Renal cortex interstitium (tissue), 11 donors: ENCODE measurements at regions not wholly inside any gene's neighbourhood (a gene's known extent, or its start where the extent isn't known, plus 50 kb on each side); places are given as distances from the start of the nearest gene placed in this dataset.
A peak's percentile ranks its signal among the peaks of the same experiment; 100 is the strongest.

Experiments used
- DNase-seq, 11 donors: peaks; one replicate each; pipeline ENCODE4 v3.0.0-alpha.2; 2013; ENCODE audit warnings: low read depth in 9 of 11, low spot score in 4 of 11; ENCODE audit errors: extremely low read depth in 1 of 11

DNA sequence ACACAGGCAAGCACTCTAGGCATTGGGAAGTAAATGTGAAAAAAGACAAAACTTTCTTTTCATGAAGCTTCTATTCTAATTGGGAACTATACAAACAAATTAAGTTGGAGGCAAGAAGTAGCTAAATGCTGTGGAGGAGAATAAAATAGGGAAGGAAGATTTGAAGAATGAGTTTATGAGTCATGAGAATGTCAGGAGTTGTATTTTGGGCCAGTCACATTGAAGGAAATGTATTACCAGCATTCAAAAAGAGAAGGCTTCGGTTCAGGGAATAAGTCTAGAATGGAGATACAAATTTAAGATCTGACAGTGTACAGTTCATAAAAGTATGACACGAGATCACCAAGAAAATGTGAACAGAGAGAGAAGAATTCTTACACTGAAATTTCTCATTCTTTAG lies 666.5 kb downstream of the ADCYAP1 start:
- no peak for DNase-seq

DNA sequence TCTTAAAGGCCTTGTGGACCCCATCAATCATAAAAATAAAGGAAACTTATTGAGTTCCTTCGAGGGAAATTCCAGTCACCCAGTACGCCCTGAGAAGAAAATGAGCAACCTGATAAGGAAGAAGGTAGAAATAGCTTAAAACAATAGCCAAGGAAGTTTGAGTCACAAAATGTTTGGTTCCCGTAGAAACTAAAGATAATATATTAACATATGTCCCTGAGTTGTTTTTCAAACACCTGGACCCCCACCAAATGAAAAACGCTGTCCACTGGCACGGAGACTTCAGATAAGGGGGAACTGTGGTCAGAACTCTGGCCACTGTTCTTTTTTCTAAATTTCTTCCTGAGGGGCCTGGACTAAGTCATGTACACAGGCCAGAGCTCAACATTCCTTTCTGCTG lies 669.1 kb downstream of the ADCYAP1 start:
- no peak for DNase-seq

DNA sequence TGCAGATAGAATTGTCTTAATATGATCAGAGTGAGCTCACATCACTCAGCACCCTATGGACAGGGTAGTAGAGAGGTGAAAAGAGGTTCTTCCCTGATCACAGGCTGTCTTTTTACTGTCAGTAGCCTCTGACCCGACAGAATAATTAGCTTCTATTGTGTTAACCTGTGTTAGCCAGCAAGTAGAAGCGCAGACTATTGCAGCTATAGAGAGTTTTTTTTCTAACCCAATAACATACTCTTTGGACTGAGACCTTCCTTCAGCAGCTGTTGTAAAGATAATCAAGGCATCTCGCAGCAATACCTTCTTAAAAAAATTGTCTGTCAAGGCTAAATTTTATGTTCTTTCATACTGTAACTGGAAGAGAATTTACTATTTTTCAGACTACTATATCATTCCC lies 670.4 kb downstream of the ADCYAP1 start:
- no peak for DNase-seq

DNA sequence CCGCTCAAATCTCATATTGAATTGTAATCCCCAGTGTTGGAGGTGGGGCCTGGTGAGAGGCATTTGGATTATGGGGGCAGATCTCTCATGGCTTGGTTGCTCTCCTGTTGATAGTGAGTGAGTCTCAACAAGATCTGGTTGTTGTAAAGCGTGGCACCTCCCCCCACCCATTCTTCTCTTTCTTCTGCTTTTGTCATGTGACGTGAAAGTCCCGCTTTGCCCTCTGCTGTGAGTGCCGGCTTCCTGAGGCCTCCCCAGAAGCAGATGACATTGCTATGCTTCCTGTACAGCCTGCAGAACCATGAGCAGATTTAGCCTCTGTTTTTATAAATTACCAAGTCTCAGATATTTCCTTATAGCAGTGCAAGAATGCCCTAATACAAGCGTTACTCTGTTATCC lies 673.8 kb downstream of the ADCYAP1 start:
- no peak for DNase-seq

DNA sequence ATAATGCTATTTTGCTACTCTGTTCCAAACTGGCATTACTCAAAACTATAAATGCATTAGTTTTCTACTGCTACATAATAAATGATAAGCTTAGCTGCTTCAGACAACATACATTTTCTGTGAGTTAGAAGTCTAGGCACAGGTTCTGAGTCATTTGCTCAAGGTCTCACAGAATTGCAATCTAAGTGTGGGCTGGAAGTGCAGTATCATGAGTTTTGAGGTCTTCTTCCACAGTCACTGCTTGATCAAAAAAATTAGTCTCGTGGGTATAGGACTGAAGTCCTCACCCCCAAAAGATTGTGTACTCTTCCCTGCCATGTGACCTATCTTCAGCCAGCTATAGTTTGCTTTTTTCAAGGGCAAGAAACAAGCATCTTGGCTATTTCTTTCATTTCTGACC lies 676.9 kb downstream of the ADCYAP1 start:
- DNase-seq, result no peak

DNA sequence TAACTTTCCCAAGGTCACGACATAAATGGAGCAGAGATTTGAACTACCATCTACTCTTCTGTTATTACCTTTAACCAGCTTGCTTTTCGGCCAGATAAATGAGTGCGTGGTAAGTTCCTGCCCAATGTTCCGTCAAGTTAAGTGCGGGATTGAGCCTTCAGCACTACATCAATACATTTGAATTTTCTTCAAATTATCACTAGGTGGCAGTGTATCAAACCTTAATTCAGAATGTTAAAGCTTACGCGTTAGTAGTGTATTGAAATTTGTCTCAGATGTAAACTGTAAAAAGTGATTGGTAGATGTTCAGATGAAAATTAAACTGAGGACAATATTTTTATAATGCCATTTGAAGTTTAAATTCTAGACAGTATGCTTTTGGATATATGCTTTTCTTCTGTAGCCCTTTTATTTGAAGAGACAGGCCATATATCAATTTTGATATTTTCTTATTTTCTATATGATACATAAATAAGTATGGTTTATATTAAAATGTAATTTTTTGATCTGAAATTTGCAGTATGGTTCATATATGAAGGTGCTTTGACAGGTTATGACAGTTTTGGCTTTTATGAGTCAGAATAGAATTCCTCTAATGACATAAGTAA lies 681.3 kb downstream of the ADCYAP1 start:
- peak in 9 of 11 donors; percentile 1 to 28 (median 12) for DNase-seq

DNA sequence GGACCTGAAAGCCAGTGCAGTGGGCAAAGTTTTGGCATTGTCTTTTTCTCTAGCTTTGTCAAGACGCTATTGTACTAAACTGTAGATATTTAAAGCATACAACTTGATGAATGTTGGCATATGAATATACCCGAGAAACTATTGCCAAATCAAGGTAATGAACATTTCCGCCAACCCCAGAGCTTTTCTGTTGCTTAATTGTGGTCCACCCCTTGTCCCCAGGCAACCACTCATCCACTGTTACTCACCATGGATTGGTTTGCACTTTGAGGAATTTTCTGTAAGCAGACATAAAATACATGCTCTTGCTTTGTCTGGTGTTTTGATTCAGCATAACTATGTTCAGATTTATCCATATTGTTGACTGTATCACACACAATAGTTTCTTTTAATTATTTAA lies 688.4 kb downstream of the ADCYAP1 start:
- no peak for DNase-seq

DNA sequence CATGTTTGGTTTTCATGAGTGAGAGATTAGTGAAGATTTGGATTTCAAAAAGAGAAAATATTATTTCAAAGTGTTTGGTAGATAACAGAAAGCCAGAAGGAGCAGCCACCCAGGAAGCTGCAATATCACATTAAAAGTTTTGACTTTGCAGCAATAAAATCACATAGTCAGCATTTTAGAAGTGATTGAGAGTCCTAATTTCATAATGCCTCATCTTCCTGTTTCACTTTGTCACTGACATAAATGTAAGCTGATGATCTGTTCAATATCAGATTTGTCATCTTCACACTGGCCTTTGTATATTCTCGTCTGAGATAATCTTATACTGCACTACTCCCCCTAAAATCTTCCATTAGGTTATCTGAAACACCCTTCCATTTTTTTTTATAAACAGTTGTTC lies 690.5 kb downstream of the ADCYAP1 start:
- DNase-seq, result no peak

DNA sequence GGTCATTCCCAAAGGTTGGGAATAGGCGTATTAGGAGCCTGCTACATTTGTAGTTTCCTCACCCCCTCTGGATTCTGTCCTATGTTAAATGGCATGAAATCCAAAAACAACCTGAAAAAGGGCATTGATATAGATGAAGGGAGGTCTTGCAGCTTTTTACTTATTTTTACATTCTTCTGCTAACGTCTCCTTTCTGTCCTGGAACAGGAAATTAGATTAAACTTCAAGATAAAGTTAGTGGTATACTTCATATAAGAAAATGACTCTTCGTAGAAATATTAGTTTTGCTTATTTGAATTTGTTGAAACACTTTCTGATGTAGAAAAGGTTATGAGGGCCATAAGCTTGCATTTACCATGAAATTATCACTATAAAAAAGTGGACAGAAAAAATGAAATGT lies 694.5 kb downstream of the ADCYAP1 start:
- DNase-seq, result no peak

DNA sequence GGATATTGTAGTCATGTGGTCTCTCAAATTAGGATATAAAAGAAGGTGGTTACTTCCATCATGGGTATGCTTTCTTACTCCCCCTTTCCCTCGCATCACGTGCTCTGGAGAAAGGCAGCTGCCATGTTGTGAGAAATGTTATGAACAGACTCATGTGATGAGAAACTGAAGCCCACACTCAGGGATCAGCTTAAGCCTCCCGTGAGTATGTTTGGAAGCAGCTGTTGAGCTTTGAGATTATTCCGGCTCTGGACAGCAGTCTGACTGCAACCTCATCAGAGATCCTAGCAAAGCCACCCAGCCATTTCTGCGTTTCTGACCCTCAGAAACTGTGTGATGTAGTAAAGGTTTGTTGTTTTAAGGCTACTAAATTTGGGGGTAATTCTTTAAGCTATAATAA lies 700.1 kb downstream of the ADCYAP1 start:
- DNase-seq, result no peak

DNA sequence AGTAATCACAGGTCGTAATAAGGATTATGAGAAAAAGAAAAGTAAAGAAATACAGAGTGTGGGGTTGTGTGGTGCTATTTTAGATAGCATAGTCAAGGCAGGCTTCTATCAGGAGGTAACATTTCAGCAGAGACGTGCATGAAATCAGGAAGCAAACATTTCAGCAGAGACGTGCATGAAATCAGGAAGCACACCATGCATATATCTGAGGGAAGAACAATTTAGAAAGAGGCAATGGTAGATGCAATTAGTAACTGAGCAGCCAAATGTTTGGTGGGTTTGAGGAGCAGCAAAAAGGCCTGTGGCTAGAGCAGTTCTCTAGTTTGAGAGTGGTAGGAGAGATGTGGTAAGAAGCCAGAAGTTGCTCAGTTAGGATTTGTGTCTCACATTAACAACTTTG lies 713.7 kb downstream of the ADCYAP1 start:
- DNase-seq, result no peak

DNA sequence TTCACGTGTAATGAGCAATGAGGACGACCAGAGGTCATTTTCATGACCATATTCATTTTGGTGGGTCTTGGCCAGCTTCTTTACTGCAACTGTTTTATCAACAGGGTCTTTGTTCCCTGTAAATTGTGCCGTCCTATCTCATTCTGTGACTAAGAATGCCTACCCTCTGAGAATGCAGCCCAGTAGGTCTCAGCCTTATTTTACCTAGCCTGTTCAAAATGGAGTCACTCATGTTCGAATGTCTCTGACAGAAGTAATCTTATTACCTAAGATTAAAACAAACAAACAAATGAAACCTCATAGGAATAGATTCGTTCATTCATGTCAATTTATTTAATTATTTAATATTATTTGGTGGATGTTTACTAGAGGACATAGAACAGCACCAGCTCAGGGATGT lies 714.8 kb downstream of the ADCYAP1 start:
- DNase-seq, result no peak

DNA sequence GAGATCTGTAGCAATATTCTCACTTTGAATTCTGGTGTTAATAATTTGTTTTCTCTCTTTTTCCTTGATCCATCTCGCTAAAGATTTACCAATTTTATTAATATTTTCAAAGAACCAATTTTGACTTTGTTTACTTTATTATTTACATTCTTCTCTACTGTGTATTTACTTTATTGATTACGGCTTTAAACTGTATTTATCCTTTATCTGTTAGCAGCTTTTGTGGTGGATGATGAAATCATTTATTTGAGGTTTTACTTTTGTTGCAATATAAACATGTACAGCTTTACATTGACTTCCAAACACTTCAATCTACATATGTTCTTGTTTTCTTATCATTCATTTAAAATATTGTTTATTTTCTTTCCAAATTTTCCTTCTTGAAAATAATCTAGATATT lies 719.9 kb downstream of the ADCYAP1 start:
- no peak for DNase-seq

DNA sequence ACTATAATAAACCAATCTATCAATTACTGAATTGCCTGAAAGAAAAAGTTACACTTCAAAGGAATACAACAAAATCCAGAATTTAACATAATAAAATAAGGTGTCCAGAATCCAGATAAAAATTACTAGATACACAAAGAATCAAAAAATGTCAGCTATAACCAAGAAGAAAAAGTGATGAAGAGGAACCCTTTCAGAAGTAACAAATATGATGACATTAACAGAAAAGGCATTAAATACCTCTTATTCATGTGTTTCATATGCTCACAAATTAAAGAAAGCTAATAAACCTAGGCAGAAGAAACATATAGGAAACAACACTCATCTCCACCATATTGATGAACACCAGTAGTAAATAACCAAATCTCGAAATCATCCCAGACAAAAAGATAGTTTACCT lies 722.8 kb downstream of the ADCYAP1 start:
- DNase-seq, result no peak

DNA sequence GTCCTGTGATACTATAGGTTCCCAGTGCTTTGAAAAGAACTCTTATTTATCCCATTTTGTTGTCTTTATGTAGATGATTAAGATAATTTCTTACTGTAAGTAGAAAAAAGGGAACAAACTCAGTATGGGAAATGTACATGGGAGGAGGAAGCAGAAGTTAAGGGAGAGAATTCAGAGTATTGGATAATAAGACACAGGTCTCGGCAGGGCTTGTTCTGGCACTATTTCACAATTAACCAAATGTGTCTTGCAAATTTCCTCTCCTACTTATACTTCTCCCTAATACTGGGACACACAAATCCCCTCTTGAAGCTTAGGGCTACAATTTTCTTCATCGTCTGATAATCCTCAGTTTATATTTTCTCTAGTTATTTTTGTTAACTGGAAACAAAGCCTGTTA lies 744.0 kb downstream of the ADCYAP1 start:
- no peak for DNase-seq

DNA sequence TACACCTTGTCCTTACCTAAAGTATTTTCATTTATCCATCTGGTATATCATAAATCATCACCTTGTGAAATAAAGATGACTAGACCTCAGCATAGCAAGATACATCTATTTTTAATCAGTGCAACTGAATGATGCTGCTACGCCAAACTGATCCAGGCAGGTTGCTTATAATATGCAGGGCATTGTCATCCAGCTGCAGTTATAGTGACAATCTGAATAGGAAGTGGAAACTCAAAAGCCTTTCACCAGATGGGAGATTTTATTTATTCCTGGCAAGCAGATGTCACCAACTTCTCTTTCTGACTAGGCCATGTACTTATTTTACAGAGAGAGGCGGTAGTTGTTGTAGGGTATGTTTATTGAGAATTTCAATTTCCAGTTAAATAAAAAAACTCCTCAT lies 747.3 kb downstream of the ADCYAP1 start:
- no peak for DNase-seq

DNA sequence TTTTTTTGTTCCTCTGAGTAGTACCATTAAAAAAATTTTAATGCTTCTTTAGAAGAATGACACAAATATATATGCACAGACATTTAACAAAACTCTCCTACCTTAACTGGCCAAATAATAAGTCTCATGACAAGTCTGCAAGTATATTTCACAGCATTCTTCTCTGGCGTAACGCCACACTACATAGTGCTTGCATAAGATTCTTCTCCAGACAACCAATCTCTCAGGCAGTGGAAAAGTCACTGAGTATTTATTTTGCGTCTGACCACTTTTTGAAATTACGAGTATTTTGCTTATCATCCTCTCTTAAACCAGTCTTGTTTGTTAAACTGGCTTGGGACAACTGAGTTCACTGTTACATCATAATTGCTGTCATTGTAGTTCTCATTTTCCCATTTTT lies 749.2 kb downstream of the ADCYAP1 start:
- DNase-seq, result no peak

DNA sequence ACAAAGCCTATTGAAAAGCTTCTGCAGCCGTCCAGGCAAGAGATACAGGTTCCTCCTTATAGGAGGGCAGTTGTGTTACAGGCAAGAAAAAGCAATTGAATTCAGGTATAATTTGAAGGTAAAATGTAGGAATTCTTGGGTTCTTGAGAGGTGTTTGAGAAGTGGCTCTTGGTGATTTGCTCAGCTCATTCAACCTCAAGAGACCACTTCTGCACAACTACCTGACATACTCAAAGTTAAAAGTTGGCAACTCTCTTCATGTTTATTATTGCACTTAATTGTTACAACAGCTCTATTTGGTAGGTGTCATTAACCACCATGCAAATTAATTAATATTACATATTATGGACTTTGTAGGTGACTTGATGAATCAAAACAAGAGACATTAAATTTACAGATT lies 753.2 kb downstream of the ADCYAP1 start:
- no peak for DNase-seq

DNA sequence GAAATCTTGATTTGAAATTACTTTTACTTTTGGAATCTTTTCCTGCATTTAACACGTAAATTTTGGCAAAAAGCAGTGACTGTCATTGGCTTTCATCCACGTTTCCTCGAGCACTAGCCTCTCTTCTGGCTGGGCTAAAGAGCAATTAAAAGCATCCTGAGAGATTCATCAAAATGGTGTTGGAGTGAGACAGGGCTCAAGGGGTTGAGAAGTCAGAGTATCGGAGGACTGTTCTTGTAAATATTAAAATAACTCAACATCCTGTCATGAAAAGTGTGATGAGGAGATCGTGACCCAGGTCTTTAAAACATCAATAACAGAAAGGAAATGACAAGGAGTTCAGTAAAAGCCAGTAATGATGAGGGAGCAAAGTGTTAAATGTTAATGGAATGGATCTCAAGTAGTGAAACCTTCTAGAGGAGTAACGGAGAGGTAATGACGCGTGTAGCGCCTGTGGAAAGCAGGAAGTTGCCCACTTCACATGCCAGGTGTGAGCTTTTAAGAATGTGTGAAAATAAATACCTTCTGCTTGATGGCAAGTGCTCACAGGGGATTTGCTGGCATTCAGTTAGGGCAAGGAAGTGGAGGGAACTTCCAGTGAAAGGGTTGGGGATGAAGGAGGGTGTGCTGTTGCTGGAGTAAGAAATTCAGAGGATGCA lies 754.4 kb downstream of the ADCYAP1 start:
- peak in 4 of 11 donors; percentile 21 to 46 (median 30) for DNase-seq

DNA sequence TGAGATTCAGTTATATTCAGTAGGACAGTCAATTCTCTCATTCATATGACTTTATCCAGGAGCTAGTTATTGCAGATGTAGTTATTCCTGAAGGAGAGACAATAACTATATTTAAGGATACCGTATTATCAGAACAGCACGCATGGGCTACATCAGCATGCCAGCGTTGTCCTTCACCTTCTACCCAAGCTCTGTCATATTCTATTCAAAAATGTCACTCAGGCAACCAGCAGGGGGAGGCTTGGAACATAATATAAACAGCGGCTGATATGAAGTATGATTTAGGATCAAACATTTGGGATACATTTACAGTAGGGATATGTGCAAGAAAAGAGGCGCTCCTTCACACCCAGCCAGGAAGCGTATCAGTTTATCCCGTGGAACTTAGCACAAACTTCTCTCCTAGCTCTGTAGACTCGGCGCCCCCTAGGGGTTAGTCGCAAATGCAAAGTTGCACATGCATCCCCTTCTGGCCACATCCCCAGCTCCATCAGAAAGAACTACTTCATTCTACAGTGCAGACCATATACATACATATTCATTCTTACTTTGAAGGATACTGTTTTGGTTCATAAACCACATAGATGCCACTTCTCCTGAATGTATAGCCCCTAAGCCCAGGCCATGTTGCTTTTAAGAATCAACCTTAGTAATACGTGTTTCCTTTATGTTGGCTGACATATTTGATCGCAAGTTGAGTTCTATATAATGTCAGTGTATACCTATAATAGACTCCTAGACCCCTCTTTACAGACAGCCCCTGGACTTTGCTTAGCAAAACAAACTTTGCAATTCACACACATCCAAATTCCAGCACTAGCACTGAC lies 759.4 kb downstream of the ADCYAP1 start:
- peak in 1 of 11 donors; percentile 14 for DNase-seq
